Fibroblast of villous mesenchyme (primary cell): ENCODE measurements at regions not wholly inside any gene's neighbourhood (a gene's known extent, or its start where the extent isn't known, plus 50 kb on each side); places are given as distances from the start of the nearest gene placed in this dataset.

Experiments
- DNase-seq: peaks from one replicate; pipeline ENCODE4 v3.0.0-alpha.2; 2010; ENCODE audit warnings: low read depth
- H3K4me3 ChIP-seq: 2 replicates; pipeline ENCODE4 v1.5.1; 2011; ENCODE audit warnings: low read depth, mild to moderate bottlenecking, low read length
- TF ChIP-seq, protein P1 (sequence below): IDR thresholded peaks from 2 replicates; pipeline ENCODE4 v1.5.1; 2012; ENCODE audit warnings: low read depth, mild to moderate bottlenecking, low read length; ENCODE audit not compliant: insufficient read depth

DNA sequence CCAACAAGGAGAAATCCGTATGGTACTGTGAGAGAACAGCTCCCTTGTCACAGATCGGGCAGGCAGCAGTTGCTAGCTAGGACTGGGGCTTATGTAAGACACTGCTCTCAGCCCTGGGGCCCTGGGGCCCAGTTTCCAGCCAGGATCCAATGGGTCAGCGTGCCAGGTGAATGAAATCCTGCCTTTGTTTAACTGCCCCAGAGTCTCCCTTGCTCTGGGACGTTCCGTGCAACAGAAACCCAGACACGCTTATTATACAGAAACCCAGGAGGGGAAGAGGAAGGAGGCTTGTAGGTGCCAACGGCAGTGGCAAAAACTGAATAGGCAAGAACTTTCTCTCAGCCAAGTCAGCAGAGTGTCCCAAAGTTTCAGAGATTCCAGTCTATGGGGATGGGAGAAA, 110.6 kb downstream of the DIO2 start:
- H3K4me3 ChIP-seq = no peak overlapping the region
- DNase-seq = no peak
- TF ChIP-seq, protein P1, sequence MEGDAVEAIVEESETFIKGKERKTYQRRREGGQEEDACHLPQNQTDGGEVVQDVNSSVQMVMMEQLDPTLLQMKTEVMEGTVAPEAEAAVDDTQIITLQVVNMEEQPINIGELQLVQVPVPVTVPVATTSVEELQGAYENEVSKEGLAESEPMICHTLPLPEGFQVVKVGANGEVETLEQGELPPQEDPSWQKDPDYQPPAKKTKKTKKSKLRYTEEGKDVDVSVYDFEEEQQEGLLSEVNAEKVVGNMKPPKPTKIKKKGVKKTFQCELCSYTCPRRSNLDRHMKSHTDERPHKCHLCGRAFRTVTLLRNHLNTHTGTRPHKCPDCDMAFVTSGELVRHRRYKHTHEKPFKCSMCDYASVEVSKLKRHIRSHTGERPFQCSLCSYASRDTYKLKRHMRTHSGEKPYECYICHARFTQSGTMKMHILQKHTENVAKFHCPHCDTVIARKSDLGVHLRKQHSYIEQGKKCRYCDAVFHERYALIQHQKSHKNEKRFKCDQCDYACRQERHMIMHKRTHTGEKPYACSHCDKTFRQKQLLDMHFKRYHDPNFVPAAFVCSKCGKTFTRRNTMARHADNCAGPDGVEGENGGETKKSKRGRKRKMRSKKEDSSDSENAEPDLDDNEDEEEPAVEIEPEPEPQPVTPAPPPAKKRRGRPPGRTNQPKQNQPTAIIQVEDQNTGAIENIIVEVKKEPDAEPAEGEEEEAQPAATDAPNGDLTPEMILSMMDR = no peak

DNA sequence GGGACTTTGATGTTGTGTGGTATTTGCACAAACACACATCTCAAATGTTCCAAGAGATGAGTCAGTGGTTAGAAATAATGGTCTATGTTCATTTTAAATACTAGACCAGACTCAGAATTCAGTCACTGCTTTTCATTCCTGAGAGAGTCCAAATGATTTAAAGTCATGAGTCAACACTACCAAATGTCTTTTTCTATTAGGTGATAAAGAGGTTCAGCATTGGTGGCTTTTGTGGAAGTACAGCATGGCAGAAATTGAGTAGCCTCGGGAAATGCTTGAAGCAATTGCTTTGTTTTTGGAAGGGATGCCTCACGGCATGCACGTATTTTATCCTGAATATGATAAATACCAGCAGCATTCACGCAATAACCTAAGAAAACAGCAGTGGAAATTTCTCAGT, 115.7 kb downstream of the DIO2 start:
- H3K4me3 ChIP-seq = no peak overlapping the region
- peak; percentile 8 for DNase-seq
- TF ChIP-seq, protein P1 = no peak

DNA sequence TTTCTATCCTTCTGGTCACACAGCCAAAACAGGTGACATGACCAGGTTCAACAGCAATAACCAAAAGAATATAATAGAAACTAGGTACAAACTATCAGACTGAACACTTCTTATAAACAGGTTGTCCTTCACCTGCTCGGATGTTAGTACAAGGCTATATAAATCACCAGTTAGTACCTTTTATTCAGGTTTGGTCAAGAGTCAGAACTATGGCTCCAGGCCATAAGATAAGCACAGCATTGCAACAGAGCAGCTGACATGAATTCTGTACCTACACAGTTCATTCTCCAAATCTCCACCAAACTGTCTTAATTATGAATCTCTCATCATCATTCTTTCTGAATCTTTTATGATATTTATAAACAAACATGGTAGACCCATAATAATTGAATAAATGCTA, 123.9 kb downstream of the DIO2 start:
- no peak overlapping the region for H3K4me3 ChIP-seq
- no peak for DNase-seq
- TF ChIP-seq, protein P1 = no peak

- TF ChIP-seq, protein P1 = no peak
- H3K4me3 ChIP-seq = no peak overlapping the region
- DNase-seq = no peak
Measured at GRCh38 chr14:80084196-80084595, 127.1 kb downstream of the DIO2 start.

DNA sequence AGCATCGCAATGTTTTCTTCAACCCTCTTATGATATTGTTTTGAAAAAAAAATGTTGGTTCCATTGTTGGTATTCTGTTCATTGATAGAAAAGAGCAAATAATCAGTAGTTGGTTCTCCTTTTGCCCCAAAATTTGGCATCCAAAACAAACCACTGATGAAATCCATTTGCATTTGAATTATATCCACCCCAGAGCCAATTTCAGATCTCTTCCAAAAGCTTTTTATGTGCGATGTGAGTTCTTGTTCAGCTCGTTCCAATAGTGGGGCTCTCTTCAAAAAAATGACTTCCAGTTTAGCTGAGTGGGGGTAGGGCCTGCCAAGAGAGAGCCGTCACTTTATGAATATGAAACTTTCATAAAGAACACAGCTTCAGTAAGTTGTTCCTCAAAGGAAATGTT, 130.7 kb downstream of the DIO2 start:
- no peak for DNase-seq
- TF ChIP-seq, protein P1 = no peak
- no peak overlapping the region for H3K4me3 ChIP-seq

- H3K4me3 ChIP-seq = no peak overlapping the region
- DNase-seq = no peak
- TF ChIP-seq, protein P1 = no peak
Measured at GRCh38 chr14:80078501-80078900, 132.8 kb downstream of the DIO2 start.

DNA sequence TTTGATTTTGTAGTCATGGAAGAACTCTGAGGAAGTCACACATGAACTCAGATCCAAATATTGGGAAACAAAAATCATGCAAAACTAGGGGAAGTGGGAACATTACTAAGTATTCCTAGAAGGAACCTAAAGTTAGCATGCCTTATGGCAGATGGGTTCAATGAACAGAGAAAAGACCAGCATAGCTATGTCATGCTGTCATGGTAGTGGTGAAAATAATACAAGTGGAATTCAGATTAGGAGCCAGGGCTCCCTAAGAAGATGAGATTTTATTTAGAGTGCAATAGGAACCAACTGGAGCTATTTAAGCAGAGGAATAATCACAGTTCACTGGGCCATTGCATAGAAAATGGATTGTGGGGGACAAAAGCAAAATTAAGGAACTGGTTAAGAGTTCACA, 134.0 kb downstream of the DIO2 start:
- TF ChIP-seq, protein P1 = no peak
- no peak overlapping the region for H3K4me3 ChIP-seq
- DNase-seq = no peak
